ENCODE measurements at regions not wholly inside any gene's neighbourhood (a gene's known extent, or its start where the extent isn't known, plus 50 kb on each side); places are given as distances from the start of the nearest gene placed in this dataset.

GRCh38 chr11:88061111-88061510 lies 114.1 kb downstream of the RAB38 start:
- H3K4me1 ChIP-seq (ENCODE audit: low read length), result no peaks in the 10 kb centered on the region
- H3K79me2 ChIP-seq (ENCODE audit: low read length), result no peaks in the 10 kb centered on the region
- H2AFZ ChIP-seq (ENCODE audit: low read length), result no peak overlapping the region
- no peak overlapping the region for H3K4me3 ChIP-seq (ENCODE audit: low read length)
- H3K36me3 ChIP-seq (replicated peaks; ENCODE audit: insufficient read depth, low read length), result no peaks in the 10 kb centered on the region
- H3K9me3 ChIP-seq (replicated peaks; ENCODE audit: insufficient read depth, low read length), result no peaks in the 10 kb centered on the region
- H4K20me1 ChIP-seq (ENCODE audit: insufficient read depth, low read length), result no peaks in the 10 kb centered on the region
- no peak overlapping the region for H3K27ac ChIP-seq (ENCODE audit: low read length)
- TF ChIP-seq CTCF (IDR thresholded peaks at IDR 0.05; ENCODE audit: low read length) (no peak), EZH2phosphoT487 (IDR thresholded peaks at IDR 0.05; ENCODE audit: low read length) (no peak), EZH2 (optimal IDR thresholded peaks at IDR 0.05; ENCODE audit: low read depth, low read length) (no peak)
- H3K9me2 ChIP-seq (replicated peaks; ENCODE audit: insufficient read depth, low read length), result no peaks in the 10 kb centered on the region
- no peaks in the 10 kb centered on the region for H3K27me3 ChIP-seq (replicated peaks; ENCODE audit: insufficient read depth, low read length)
- no peak for DNase-seq
- no peak overlapping the region for H3K9ac ChIP-seq (ENCODE audit: low read length)
- no peaks in the 10 kb centered on the region for H3F3A ChIP-seq (ENCODE audit: insufficient read depth, low read length)
- no peak overlapping the region for H3K4me2 ChIP-seq (ENCODE audit: low read depth, low read length)

- TF ChIP-seq EZH2phosphoT487 (IDR thresholded peaks at IDR 0.05; ENCODE audit: low read length), result no peak
- no peak for TF ChIP-seq EZH2 (optimal IDR thresholded peaks at IDR 0.05; ENCODE audit: low read depth, low read length)
- TF ChIP-seq CTCF (IDR thresholded peaks at IDR 0.05; ENCODE audit: low read length), result no peak
- Histone ChIP-seq H3K4me3 (ENCODE audit: low read length) (no peak overlapping the region), H3K9me2 (replicated peaks; ENCODE audit: insufficient read depth, low read length) (no peaks in the 10 kb centered on the region), H3K27ac (ENCODE audit: low read length) (no peak overlapping the region), H3K27me3 (replicated peaks; ENCODE audit: insufficient read depth, low read length) (no peaks in the 10 kb centered on the region), H3K36me3 (replicated peaks; ENCODE audit: insufficient read depth, low read length) (no peaks in the 10 kb centered on the region), H3K9me3 (replicated peaks; ENCODE audit: insufficient read depth, low read length) (no peaks in the 10 kb centered on the region), H3K9ac (ENCODE audit: low read length) (no peak overlapping the region), H3K4me2 (ENCODE audit: low read depth, low read length) (no peak overlapping the region), H3K4me1 (ENCODE audit: low read length) (no peaks in the 10 kb centered on the region), H3F3A (ENCODE audit: insufficient read depth, low read length) (no peaks in the 10 kb centered on the region), H3K79me2 (ENCODE audit: low read length) (no peaks in the 10 kb centered on the region), H2AFZ (ENCODE audit: low read length) (no peak overlapping the region), H4K20me1 (ENCODE audit: insufficient read depth, low read length) (no peaks in the 10 kb centered on the region)
- DNase-seq, result no peak
These were observed 115.9 kb downstream of the RAB38 start for GRCh38 chr11:88059326-88059725.

GRCh38 chr11:88051396-88051795 lies 123.8 kb downstream of the RAB38 start:
- H3K27me3 ChIP-seq (replicated peaks; ENCODE audit: insufficient read depth, low read length), result no peaks in the 10 kb centered on the region
- TF ChIP-seq CTCF (IDR thresholded peaks at IDR 0.05; ENCODE audit: low read length) (no peak), EZH2 (optimal IDR thresholded peaks at IDR 0.05; ENCODE audit: low read depth, low read length) (no peak), EZH2phosphoT487 (IDR thresholded peaks at IDR 0.05; ENCODE audit: low read length) (no peak)
- no peak overlapping the region for H3K9ac ChIP-seq (ENCODE audit: low read length)
- no peaks in the 10 kb centered on the region for H3K79me2 ChIP-seq (ENCODE audit: low read length)
- no peak overlapping the region for H3K27ac ChIP-seq (ENCODE audit: low read length)
- no peak for DNase-seq
- no peaks in the 10 kb centered on the region for H4K20me1 ChIP-seq (ENCODE audit: insufficient read depth, low read length)
- no peaks in the 10 kb centered on the region for H3K36me3 ChIP-seq (replicated peaks; ENCODE audit: insufficient read depth, low read length)
- no peak overlapping the region for H3K4me2 ChIP-seq (ENCODE audit: low read depth, low read length)
- no peaks in the 10 kb centered on the region for H3K9me2 ChIP-seq (replicated peaks; ENCODE audit: insufficient read depth, low read length)
- no peaks in the 10 kb centered on the region for H3K4me1 ChIP-seq (ENCODE audit: low read length)
- H3K9me3 ChIP-seq (replicated peaks; ENCODE audit: insufficient read depth, low read length), result no peaks in the 10 kb centered on the region
- no peak overlapping the region for H2AFZ ChIP-seq (ENCODE audit: low read length)
- H3F3A ChIP-seq (ENCODE audit: insufficient read depth, low read length), result no peaks in the 10 kb centered on the region
- no peak overlapping the region for H3K4me3 ChIP-seq (ENCODE audit: low read length)

Measured in MM.1S (cell line).